SK-N-MC (cell line): ENCODE measurements at regions not wholly inside any gene's neighbourhood (a gene's known extent, or its start where the extent isn't known, plus 50 kb on each side); places are given as distances from the start of the nearest gene placed in this dataset.

Experiments used
- EZH2 ChIP-seq: fragments of 200-600 bp; sonication (generic); IDR thresholded peaks from one replicate; pipeline ENCODE4 v1.6.1; 2017; ENCODE audit warnings: antibody characterized with exemption
- FOXP2 ChIP-seq: optimal IDR thresholded peaks from 2 replicates; pipeline ENCODE3; 2011; ENCODE audit warnings: mild to moderate bottlenecking, moderate library complexity; ENCODE audit not compliant: insufficient read depth; ENCODE audit errors: extremely low read length, control extremely low read depth
- POLR2AphosphoS5 ChIP-seq: IDR thresholded peaks from 2 replicates; pipeline ENCODE4 v1.6.1; 2012; ENCODE audit warnings: mild to moderate bottlenecking, low read depth, low read length, borderline replicate concordance

GRCh38 chrX:4240541-4241194 is 527.2 kb upstream of the PRKX start:
- TF ChIP-seq EZH2 (no peak), POLR2AphosphoS5 (no peak), FOXP2 (no peak)
